H1 (cell line): ENCODE measurements at regions not wholly inside any gene's neighbourhood (a gene's known extent, or its start where the extent isn't known, plus 50 kb on each side); places are given as distances from the start of the nearest gene placed in this dataset.

Source experiments
- CHD7 ChIP-seq: fragments of 300-600 bp; sonication (generic); IDR thresholded peaks from 2 replicates; pipeline ENCODE4 v1.7.1; 2012; ENCODE audit warnings: low read length, moderate library complexity, mild to moderate bottlenecking, inconsistent platforms; ENCODE audit not compliant: insufficient replicate concordance
- MAFK ChIP-seq: IDR thresholded peaks from 2 replicates; pipeline ENCODE4 v1.6.1; 2012; ENCODE audit warnings: low read depth, mild to moderate bottlenecking, improper control_type of control experiment, low read length
- TAF1 ChIP-seq: IDR thresholded peaks from 2 replicates; pipeline ENCODE4 v1.6.1; 2011; ENCODE audit warnings: mild to moderate bottlenecking, low read depth, low read length
- TAF7 ChIP-seq: optimal IDR thresholded peaks from 2 replicates; pipeline ENCODE3; 2011; ENCODE audit warnings: low read depth, mild to moderate bottlenecking, inconsistent platforms, low read length, moderate library complexity, borderline replicate concordance
- TEAD4 ChIP-seq: IDR thresholded peaks from 2 replicates; pipeline ENCODE4 v1.6.1; 2012; ENCODE audit warnings: low read depth, low read length, inconsistent platforms, mixed read lengths

- TF ChIP-seq CHD7 (no peak), MAFK (no peak), TEAD4 (no peak), TAF7 (no peak), TAF1 (no peak)
Observed at GRCh38 chr3:8345398-8345797, 156.2 kb upstream of the LMCD1 start (continued).
